ENCODE measurements at regions not wholly inside any gene's neighbourhood (a gene's known extent, or its start where the extent isn't known, plus 50 kb on each side); places are given as distances from the start of the nearest gene placed in this dataset.

GRCh38 chrX:95029571-95029970, 1355.6 kb downstream of the FAM133A start:
- intact Hi-C loops (cut with micrococcal nuclease): no loop called here
- Histone ChIP-seq H3K4me1 (no peaks in the 10 kb centered on the region), H3K36me3 (no peaks in the 10 kb centered on the region), H3K4me3 (no peak overlapping the region), H3K27me3 (ENCODE audit: low read depth) (no peaks in the 10 kb centered on the region), H3K27ac (replicated peaks) (no peak overlapping the region), H3K9me3 (replicated peaks) (no peaks in the 10 kb centered on the region)
- no peak for DNase-seq
- TF ChIP-seq, protein P1, sequence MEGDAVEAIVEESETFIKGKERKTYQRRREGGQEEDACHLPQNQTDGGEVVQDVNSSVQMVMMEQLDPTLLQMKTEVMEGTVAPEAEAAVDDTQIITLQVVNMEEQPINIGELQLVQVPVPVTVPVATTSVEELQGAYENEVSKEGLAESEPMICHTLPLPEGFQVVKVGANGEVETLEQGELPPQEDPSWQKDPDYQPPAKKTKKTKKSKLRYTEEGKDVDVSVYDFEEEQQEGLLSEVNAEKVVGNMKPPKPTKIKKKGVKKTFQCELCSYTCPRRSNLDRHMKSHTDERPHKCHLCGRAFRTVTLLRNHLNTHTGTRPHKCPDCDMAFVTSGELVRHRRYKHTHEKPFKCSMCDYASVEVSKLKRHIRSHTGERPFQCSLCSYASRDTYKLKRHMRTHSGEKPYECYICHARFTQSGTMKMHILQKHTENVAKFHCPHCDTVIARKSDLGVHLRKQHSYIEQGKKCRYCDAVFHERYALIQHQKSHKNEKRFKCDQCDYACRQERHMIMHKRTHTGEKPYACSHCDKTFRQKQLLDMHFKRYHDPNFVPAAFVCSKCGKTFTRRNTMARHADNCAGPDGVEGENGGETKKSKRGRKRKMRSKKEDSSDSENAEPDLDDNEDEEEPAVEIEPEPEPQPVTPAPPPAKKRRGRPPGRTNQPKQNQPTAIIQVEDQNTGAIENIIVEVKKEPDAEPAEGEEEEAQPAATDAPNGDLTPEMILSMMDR (IDR thresholded peaks at IDR 0.05; ENCODE audit: borderline replicate concordance): no peak

DNA sequence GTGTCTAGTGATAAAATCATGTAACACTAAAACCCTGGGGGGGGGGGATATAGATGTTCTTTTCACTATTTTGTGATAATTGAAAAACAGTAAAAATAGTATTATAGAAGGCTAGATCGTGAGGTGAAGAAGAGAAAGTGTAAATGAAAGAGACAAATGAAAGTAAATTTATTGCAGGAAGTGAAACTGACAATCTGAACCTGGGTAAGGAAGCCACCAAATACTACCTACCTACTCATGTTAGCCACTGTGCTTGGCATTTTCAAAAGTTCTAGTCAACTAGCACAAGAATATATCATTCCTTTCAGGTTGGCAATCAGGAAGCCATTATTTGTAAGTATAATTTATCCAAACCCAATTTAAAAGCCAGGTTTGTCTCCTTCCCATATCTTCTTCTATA, 1366.1 kb downstream of the FAM133A start:
- H3K27ac ChIP-seq (replicated peaks): no peak overlapping the region
- no peak for DNase-seq
- H3K27me3 ChIP-seq (ENCODE audit: low read depth): no peaks in the 10 kb centered on the region
- no peaks in the 10 kb centered on the region for H3K36me3 ChIP-seq
- H3K4me3 ChIP-seq: no peak overlapping the region
- intact Hi-C loops (cut with micrococcal nuclease): no loop called here
- TF ChIP-seq, protein P1 (IDR thresholded peaks at IDR 0.05; ENCODE audit: borderline replicate concordance): no peak
- no peaks in the 10 kb centered on the region for H3K4me1 ChIP-seq
- H3K9me3 ChIP-seq (replicated peaks): no peaks in the 10 kb centered on the region

DNA sequence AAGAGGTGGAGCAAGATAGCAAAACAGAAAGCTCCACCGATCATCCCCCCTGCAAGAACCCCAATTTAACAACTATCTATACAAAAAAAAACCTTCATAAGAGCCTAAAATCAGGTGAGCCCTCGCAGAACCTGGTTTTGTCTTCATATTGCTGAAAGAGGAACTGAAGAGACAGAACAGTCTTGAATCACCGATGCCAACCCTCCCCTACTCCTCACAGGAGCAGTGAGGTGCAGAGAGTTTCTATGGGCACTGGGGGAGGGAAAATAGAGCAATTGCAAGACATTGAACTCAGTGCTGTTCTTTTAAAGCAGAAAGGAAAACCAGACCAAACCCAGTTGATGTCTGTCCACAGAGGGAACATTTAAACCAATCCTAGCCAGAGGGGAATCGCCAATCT, 1370.3 kb downstream of the FAM133A start:
- intact Hi-C loops (cut with micrococcal nuclease): no loop called here
- no peak for DNase-seq
- no peak overlapping the region for H3K27ac ChIP-seq (replicated peaks)
- no peak overlapping the region for H3K4me3 ChIP-seq
- no peaks in the 10 kb centered on the region for H3K9me3 ChIP-seq (replicated peaks)
- H3K36me3 ChIP-seq: no peaks in the 10 kb centered on the region
- TF ChIP-seq, protein P1 (IDR thresholded peaks at IDR 0.05; ENCODE audit: borderline replicate concordance): no peak
- no peaks in the 10 kb centered on the region for H3K4me1 ChIP-seq
- H3K27me3 ChIP-seq (ENCODE audit: low read depth): no peaks in the 10 kb centered on the region

DNA sequence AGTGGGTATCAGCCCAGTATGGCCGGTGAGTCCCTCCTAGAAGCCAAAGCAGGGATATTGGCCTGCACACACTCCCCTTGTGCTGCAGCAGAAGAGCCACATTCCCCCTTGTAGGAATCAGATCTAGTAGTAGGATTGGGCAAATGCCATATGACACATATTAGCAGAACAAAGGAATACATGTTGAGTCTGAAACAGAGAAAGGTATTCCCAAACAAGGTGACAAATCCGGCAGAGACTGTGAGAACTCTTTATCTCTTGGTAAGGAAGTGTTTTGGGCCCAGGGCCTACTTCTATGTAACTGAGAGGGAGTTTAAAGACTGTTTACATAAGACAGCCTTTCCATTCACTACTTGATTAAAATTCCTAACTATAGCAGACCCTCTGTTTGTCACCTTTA, 1382.0 kb downstream of the FAM133A start:
- no peaks in the 10 kb centered on the region for H3K27me3 ChIP-seq (ENCODE audit: low read depth)
- TF ChIP-seq, protein P1 (IDR thresholded peaks at IDR 0.05; ENCODE audit: borderline replicate concordance): no peak
- no peak for DNase-seq
- no peak overlapping the region for H3K27ac ChIP-seq (replicated peaks)
- no peaks in the 10 kb centered on the region for H3K9me3 ChIP-seq (replicated peaks)
- no peaks in the 10 kb centered on the region for H3K4me1 ChIP-seq
- no peak overlapping the region for H3K4me3 ChIP-seq
- intact Hi-C loops (cut with micrococcal nuclease): no loop called here
- H3K36me3 ChIP-seq: no peaks in the 10 kb centered on the region

DNA sequence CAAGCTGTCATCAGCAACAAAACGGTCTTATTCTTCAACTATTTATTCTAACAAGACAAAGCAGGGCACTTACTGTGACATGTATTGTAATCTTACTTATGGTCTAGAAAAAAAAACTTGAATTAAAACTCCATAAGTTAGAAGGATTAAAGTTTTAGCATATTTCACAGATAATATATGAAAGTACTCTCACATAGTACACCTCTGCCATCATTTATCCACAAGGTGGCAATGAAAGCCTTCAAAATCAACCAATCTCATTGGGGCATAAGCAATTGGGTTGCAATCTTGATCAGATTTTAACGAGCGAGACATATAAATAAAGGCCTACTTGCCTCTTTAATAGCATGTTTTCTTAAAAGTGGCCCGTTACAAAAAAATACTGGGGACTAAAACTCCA, 1382.9 kb downstream of the FAM133A start:
- Histone ChIP-seq H3K27ac (replicated peaks) (no peak overlapping the region), H3K27me3 (ENCODE audit: low read depth) (no peaks in the 10 kb centered on the region), H3K4me3 (no peak overlapping the region), H3K9me3 (replicated peaks) (no peaks in the 10 kb centered on the region), H3K36me3 (no peaks in the 10 kb centered on the region), H3K4me1 (no peaks in the 10 kb centered on the region)
- intact Hi-C loops (cut with micrococcal nuclease): no loop called here
- no peak for DNase-seq
- TF ChIP-seq, protein P1 (IDR thresholded peaks at IDR 0.05; ENCODE audit: borderline replicate concordance): no peak

GRCh38 chrX:95057341-95057740, 1383.3 kb downstream of the FAM133A start:
- Histone ChIP-seq H3K27ac (replicated peaks) (no peak overlapping the region), H3K36me3 (no peaks in the 10 kb centered on the region), H3K4me1 (no peaks in the 10 kb centered on the region), H3K4me3 (no peak overlapping the region), H3K27me3 (ENCODE audit: low read depth) (no peaks in the 10 kb centered on the region), H3K9me3 (replicated peaks) (no peaks in the 10 kb centered on the region)
- TF ChIP-seq, protein P1 (IDR thresholded peaks at IDR 0.05; ENCODE audit: borderline replicate concordance): no peak
- intact Hi-C loops (cut with micrococcal nuclease): no loop called here
- DNase-seq: no peak
